GM12891 (cell line): ENCODE measurements at regions not wholly inside any gene's neighbourhood (a gene's known extent, or its start where the extent isn't known, plus 50 kb on each side); places are given as distances from the start of the nearest gene placed in this dataset.

ENCODE experiments used
- POLR2A ChIP-seq: IDR thresholded peaks from 2 replicates; pipeline ENCODE4 v1.6.1; 2011; ENCODE audit warnings: low read depth, low read length, control low read depth
- POLR2AphosphoS5 ChIP-seq: IDR thresholded peaks from 2 replicates; pipeline ENCODE4 v1.6.1; 2011; ENCODE audit warnings: low read depth, low read length, control low read depth
- SPI1 ChIP-seq: IDR thresholded peaks from 2 replicates; pipeline ENCODE4 v1.6.1; 2011; ENCODE audit warnings: low read depth, low read length, control low read depth

DNA sequence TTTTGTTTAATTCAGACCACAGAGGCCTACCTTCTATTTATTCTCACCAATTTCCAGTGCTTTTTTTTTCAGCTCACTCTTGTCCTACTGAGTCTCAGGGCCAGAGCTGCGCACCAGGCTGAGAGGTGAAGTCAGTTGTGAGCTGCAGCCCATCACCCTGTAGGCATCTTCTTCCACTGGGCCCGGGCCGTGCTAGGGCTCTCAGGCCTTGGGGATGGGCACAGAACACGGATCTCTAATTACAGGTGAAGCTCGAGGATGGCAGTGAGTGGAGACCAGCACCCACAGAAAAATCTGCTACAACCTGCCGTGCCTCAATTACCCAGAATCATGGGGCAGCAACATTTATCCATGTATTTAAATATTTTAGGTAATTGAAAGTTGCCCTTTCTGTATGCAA, 82.1 kb downstream of the IRX5 start:
- TF ChIP-seq POLR2A (no peak), SPI1 (no peak), POLR2AphosphoS5 (no peak)
